Transverse colon (tissue), 4 donors: ENCODE measurements at regions not wholly inside any gene's neighbourhood (a gene's known extent, or its start where the extent isn't known, plus 50 kb on each side); places are given as distances from the start of the nearest gene placed in this dataset.

Source experiments
- DNase-seq: peaks from one replicate; pipeline ENCODE4 v3.0.0-alpha.2; 2019
- H3K27ac ChIP-seq, 4 donors: fragments of 200-600 bp; sonication (generic); 2 replicates each; pipeline ENCODE4 v1.5.1; 2016 to 2018; ENCODE audit warnings: inconsistent platforms in 4 of 4
- H3K27me3 ChIP-seq: fragments of 200-600 bp; sonication (generic); 2 replicates; pipeline ENCODE4 v1.5.1; 2017; ENCODE audit warnings: inconsistent platforms
- H3K36me3 ChIP-seq, 4 donors: fragments of 200-600 bp; sonication (generic); 2 replicates each; pipeline ENCODE4 v1.5.1; 2017 to 2019; ENCODE audit warnings: inconsistent platforms in 4 of 4
- H3K4me1 ChIP-seq, 4 donors: fragments of 200-600 bp; sonication (generic); 2 replicates each; pipeline ENCODE4 v1.5.1; 2017 to 2020; ENCODE audit warnings: inconsistent platforms in 4 of 4
- H3K4me3 ChIP-seq, 4 donors: fragments of 200-600 bp; sonication (generic); 1 replicate in 1 of 4; 2 replicates in 3 of 4; pipeline versions ENCODE4 v1.5.1 to v1.6.1; 2017 to 2019; ENCODE audit warnings: inconsistent platforms in 4 of 4
- H3K9me3 ChIP-seq, 2 donors: fragments of 200-600 bp; sonication (generic); 2 replicates each; pipeline ENCODE4 v1.5.1; 2017 to 2019; ENCODE audit warnings: inconsistent platforms in 2 of 2
- CTCF ChIP-seq, 5 experiments: fragments of 200-600 bp in 3 of 5; fragments of 450-650 bp in 2 of 5; sonication (generic) in 3 of 5; IDR thresholded peaks; 1 replicate in 2 of 5; 2 replicates in 3 of 5; pipeline ENCODE4 v1.5.1; 2016 to 2017; ENCODE audit warnings: antibody characterized with exemption in 5 of 5, inconsistent platforms in 3 of 5, mild to moderate bottlenecking in 2 of 5, moderate library complexity in 1 of 5
- EP300 ChIP-seq: sonication (generic); formaldehyde crosslinking; IDR thresholded peaks from one replicate; pipeline ENCODE4 v1.6.1; 2017; ENCODE audit warnings: antibody characterized with exemption, low read depth
- POLR2A ChIP-seq: fragments of 450-650 bp; IDR thresholded peaks from one replicate; pipeline ENCODE4 v1.6.1; 2016; ENCODE audit warnings: antibody characterized with exemption, mild to moderate bottlenecking, moderate library complexity
- POLR2AphosphoS5 ChIP-seq, 3 donors: sonication (generic); formaldehyde crosslinking; IDR thresholded peaks; one replicate each; pipeline ENCODE4 v1.6.1; 2016; ENCODE audit warnings: antibody characterized with exemption in 3 of 3
- WGBS, 2 donors: methylation state at CpG; one replicate each; pipeline ENCODE4 v1.1.5; 2018; ENCODE audit warnings: low coverage in 1 of 2; 5-methylcytosine and 5-hydroxymethylcytosine counted together
- in situ Hi-C, 4 donors: fragments of 200-750 bp; cut with MboI; loops; one replicate each; pipeline versions ENCODE4 v1.15.0 to v1.15.1; 2017; ENCODE audit warnings: low sequenced_read_pairs in 3 of 4, low pct_ligation_motif_present in 1 of 4, low pct_unique_long_range_greater_than_20kb in 1 of 4
- intact Hi-C: fragments of 100-400 bp; cut with DNase I; formaldehyde crosslinking; loops from one replicate; pipeline ENCODE4 v1.15.1; 2023; ENCODE audit warnings: low total_unique reads

GRCh38 chr1:81543764-81544163 is 257.0 kb upstream of the ADGRL2 start:
- no peak for DNase-seq
- Histone ChIP-seq H3K27ac (no peak overlapping the region), H3K4me1 (no peaks in the 10 kb centered on the region), H3K9me3 (no peaks in the 10 kb centered on the region), H3K27me3 (no peaks in the 10 kb centered on the region), H3K4me3 (no peak overlapping the region), H3K36me3 (no peaks in the 10 kb centered on the region)
- WGBS, 2 donors: 81 to 86% methylated on average over 6 of the region's 6 CpGs
- intact Hi-C loops (no loop called here), in situ Hi-C loops (no loop called here)
- TF ChIP-seq CTCF (IDR thresholded peaks at IDR 0.05): no peak
- TF ChIP-seq EP300: no peak
- no peak for TF ChIP-seq POLR2A
- TF ChIP-seq POLR2AphosphoS5 (IDR thresholded peaks at IDR 0.05): no peak

- TF ChIP-seq CTCF (IDR thresholded peaks at IDR 0.05) (no peak), POLR2AphosphoS5 (IDR thresholded peaks at IDR 0.05) (no peak), EP300 (no peak), POLR2A (no peak)
- no peak overlapping the region for H3K4me3 ChIP-seq
- H3K9me3 ChIP-seq: no peaks in the 10 kb centered on the region
- intact Hi-C loops: no loop called here
- H3K36me3 ChIP-seq: no peaks in the 10 kb centered on the region
- in situ Hi-C loops: no loop called here
- no peak for DNase-seq
- no peaks in the 10 kb centered on the region for H3K27me3 ChIP-seq
- 86% methylated on average over 5 of the region's 5 CpGs; no CpG with 5 or more reads in 1 of the 2 donors for WGBS, 2 donors
- H3K4me1 ChIP-seq: no peaks in the 10 kb centered on the region
- H3K27ac ChIP-seq: no peak overlapping the region
Observed at GRCh38 chr1:81542196-81542595, 258.5 kb upstream of the ADGRL2 start.

GRCh38 chr1:81540216-81540615 is 260.5 kb upstream of the ADGRL2 start:
- in situ Hi-C loops (no loop called here), intact Hi-C loops (no loop called here)
- no peaks in the 10 kb centered on the region for H3K4me1 ChIP-seq
- H3K9me3 ChIP-seq: no peaks in the 10 kb centered on the region
- no peak overlapping the region for H3K4me3 ChIP-seq
- no peaks in the 10 kb centered on the region for H3K27me3 ChIP-seq
- no peak for TF ChIP-seq POLR2AphosphoS5 (IDR thresholded peaks at IDR 0.05)
- no peak for TF ChIP-seq POLR2A
- TF ChIP-seq CTCF (IDR thresholded peaks at IDR 0.05): no peak
- no peak for TF ChIP-seq EP300
- no peak for DNase-seq
- H3K27ac ChIP-seq: no peak overlapping the region
- no peaks in the 10 kb centered on the region for H3K36me3 ChIP-seq

- Histone ChIP-seq H3K9me3 (no peaks in the 10 kb centered on the region), H3K36me3 (no peaks in the 10 kb centered on the region), H3K4me1 (no peaks in the 10 kb centered on the region), H3K27ac (no peak overlapping the region), H3K4me3 (no peak overlapping the region), H3K27me3 (no peaks in the 10 kb centered on the region)
- 63 to 81% methylated on average over 2 to 3 of the region's 3 CpGs for WGBS, 2 donors
- in situ Hi-C loops (no loop called here), intact Hi-C loops (no loop called here)
- no peak for DNase-seq
- no peak for TF ChIP-seq POLR2A
- TF ChIP-seq EP300: no peak
- no peak for TF ChIP-seq POLR2AphosphoS5 (IDR thresholded peaks at IDR 0.05)
- no peak for TF ChIP-seq CTCF (IDR thresholded peaks at IDR 0.05)
Observed at GRCh38 chr1:81529014-81529413, 271.7 kb upstream of the ADGRL2 start.
